ENCODE measurements at regions not wholly inside any gene's neighbourhood (a gene's known extent, or its start where the extent isn't known, plus 50 kb on each side); places are given as distances from the start of the nearest gene placed in this dataset.

DNA sequence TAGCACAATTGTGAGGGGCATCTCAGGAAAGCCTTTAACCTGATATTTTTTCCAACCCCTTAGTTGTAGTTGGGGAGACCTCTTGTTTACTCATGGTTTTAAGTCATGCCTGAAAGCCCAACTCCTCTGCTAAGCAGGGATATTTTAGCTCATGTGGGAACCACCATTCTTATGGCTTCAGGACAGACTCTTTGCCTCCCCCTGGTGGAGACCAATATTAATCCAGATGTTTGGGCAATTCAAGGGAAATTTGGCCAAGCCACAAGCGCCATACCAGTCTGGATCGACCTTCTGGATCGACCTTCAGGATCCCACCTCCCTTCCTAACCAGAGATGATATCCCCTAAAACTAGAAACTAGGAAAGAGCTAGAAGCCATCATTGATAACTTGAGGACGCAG, 211.2 kb downstream of the C6orf118 start:
- TF ChIP-seq, protein P1, sequence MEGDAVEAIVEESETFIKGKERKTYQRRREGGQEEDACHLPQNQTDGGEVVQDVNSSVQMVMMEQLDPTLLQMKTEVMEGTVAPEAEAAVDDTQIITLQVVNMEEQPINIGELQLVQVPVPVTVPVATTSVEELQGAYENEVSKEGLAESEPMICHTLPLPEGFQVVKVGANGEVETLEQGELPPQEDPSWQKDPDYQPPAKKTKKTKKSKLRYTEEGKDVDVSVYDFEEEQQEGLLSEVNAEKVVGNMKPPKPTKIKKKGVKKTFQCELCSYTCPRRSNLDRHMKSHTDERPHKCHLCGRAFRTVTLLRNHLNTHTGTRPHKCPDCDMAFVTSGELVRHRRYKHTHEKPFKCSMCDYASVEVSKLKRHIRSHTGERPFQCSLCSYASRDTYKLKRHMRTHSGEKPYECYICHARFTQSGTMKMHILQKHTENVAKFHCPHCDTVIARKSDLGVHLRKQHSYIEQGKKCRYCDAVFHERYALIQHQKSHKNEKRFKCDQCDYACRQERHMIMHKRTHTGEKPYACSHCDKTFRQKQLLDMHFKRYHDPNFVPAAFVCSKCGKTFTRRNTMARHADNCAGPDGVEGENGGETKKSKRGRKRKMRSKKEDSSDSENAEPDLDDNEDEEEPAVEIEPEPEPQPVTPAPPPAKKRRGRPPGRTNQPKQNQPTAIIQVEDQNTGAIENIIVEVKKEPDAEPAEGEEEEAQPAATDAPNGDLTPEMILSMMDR (IDR thresholded peaks at IDR 0.05; ENCODE audit: insufficient read depth, missing control alignments): no peak
- DNase-seq (ENCODE audit: insufficient read length, low spot score) (no peak), FAIRE-seq (no peak)

DNA sequence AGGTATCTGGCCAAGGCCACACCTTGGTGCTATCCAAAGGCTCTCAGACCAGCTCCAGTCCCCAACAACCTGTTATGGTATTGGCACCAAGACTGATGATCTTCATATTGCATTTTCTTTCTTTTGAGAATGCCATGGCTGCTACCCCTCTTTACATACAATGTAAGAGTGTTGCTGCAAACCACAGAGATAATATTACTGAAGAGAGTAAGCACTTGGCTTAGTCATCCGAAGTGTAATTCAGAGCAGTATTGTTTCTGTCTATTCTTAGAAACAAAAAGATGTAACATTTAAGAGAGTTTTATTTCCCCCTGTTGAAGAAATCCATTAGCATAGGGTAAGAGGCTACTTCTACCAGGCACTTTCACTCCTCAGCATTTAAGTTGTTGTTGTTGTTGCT, 212.5 kb downstream of the C6orf118 start:
- FAIRE-seq (no peak), DNase-seq (ENCODE audit: insufficient read length, low spot score) (no peak)
- TF ChIP-seq, protein P1 (IDR thresholded peaks at IDR 0.05; ENCODE audit: insufficient read depth, missing control alignments): no peak

DNA sequence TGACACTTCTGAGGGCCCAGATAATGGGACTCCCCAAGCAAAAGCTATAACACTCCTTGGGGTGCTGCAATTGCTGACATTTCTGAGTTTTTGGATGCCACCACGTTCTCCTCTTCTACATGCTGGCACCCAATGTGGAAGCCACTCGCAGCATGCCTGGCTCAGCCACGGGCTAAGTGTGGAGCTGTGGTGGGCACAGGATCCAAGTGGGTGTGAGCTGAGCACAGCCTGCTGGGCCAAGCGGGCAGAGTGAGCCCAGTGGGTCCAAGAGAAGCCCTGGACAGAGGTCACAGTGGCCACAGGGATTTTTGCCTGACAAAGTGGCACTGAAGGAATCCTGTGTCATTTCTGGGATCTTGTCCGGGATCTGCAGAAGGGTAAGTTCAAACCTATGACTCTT, 213.2 kb downstream of the C6orf118 start:
- DNase-seq (ENCODE audit: insufficient read length, low spot score) (no peak), FAIRE-seq (no peak)
- TF ChIP-seq, protein P1 (IDR thresholded peaks at IDR 0.05; ENCODE audit: insufficient read depth, missing control alignments): no peak

DNA sequence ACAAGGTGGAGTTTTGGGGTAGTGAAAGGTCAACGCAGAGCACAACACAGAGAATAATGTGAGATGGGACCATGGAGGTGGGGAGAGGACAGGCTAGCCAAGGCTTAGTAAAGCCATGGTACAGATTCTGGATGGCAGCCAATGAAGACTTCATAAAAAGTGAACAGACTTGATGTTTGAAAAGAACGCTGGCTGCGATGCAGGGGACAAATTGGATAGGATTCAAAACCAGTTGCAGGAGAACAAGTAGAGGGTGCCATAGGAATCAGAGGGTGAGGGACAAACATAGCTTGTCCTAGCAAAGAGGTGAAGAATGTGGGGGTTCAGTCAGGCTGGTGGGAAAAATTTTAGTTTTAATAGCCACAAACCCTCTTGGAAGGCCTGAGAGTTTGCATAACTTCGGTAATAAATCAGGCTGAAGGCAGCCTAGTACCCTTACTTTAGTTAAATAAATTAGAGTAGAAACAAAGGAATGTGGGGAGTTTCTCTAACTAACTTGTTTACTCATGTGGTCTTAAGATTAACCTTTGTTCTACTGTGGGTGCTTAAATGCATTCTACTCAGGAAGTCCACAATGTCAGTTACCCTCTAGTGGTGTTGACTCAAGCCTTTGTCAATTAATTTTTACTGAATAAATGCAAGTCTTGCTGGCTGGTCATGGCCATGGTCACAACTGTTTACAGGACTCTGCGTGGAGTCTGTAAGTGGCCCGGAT, 216.4 kb downstream of the C6orf118 start:
- FAIRE-seq: no peak
- no peak for DNase-seq (ENCODE audit: insufficient read length, low spot score)
- TF ChIP-seq, protein P1 (IDR thresholded peaks at IDR 0.05; ENCODE audit: insufficient read depth, missing control alignments): no peak

DNA sequence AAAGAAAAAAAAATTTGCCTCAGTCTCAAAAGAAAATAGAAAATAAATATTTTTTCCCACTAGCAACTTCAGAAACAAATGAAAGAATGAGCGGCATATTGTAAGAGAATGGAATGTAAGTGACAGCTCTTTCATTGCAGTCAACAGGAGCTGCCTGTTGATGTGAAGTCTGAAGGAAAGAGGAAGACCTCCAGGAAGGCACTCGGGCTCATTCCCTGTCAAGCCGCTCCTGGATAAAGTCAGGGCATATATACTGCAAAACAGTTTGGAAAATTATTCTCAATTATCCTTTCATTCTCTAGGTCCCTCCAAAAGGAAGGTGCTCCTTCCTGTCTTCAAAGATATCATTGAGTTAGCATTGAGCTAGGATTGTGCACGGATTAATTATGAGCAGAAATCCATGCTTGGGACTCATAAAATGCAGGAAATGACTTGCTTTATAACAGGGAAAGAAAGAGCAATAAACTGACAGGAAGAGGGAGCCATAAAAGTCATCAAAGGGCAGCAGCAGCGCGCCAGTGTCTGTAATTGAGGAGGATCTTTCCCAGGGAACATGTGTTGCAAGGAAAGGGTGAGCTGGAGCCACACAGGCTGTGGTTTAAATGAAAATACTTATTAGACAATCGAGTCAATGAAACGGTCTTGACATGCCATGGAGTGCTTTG, 218.2 kb downstream of the C6orf118 start:
- no peak for DNase-seq (ENCODE audit: insufficient read length, low spot score)
- TF ChIP-seq, protein P1 (IDR thresholded peaks at IDR 0.05; ENCODE audit: insufficient read depth, missing control alignments): no peak
- FAIRE-seq: no peak

DNA sequence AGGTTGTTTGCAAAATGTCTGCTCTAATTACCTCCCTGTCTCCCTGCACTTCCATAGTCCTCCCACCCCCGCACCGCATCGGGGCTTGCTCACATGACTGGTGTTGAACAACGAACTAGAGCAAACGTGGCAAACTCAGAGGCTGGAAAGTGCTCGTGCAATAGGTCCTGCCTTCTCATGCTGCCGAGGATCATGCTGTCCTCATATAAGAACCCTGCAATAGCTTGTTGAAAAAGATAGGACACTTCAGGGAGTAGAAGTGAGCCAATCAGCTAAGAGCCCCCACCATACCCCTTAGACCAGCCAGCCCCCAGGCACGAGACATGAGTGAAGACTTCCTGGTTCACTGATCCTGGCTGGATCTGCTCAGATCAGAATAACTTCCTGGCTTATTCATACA, 219.2 kb downstream of the C6orf118 start:
- FAIRE-seq (no peak), DNase-seq (ENCODE audit: insufficient read length, low spot score) (no peak)
- TF ChIP-seq, protein P1 (IDR thresholded peaks at IDR 0.05; ENCODE audit: insufficient read depth, missing control alignments): no peak

DNA sequence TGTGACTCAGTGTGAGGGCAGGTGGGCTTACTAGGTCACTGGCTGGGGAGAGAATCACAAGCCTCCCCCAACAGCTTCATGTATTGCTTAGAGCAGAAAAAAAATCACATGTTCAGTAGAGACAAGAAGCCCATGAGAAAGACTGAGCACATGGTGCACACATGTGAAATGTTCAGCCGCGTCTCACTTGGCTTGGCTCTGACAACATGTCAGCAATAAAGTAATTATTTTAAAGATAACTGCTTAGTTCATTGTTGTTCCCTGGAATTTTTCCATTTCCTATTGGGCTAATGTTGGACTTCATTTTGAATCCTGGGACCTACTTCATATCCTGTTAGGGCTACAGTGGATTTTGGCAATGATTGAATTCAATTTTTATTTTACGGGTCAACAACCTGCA, 222.6 kb downstream of the C6orf118 start:
- TF ChIP-seq, protein P1 (IDR thresholded peaks at IDR 0.05; ENCODE audit: insufficient read depth, missing control alignments): no peak
- DNase-seq (ENCODE audit: insufficient read length, low spot score) (no peak), FAIRE-seq (no peak)
